ENCODE measurements at regions not wholly inside any gene's neighbourhood (a gene's known extent, or its start where the extent isn't known, plus 50 kb on each side); places are given as distances from the start of the nearest gene placed in this dataset.

DNA sequence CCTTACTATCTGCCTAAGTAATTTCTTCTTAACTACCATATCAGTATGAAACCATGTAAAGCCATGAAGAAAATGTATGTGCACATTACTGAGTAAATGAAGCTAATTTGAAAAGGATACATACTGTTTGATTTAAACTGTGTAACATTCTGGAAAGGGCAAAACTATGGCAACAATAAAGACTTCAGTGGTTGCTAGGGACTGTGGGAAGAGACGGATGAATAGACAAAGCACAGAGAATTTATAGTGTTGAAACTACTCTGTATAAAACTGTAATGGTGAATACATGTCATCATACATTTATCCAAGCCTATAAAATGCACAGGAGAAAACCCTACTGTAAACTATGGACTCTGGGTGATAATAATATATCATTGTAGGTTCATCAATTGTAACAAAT, 1103.7 kb upstream of the EPHA6 start:
- TF ChIP-seq POLR2AphosphoS5 (IDR thresholded peaks at IDR 0.05; ENCODE audit: low read depth, low read length) = no peak
- TF ChIP-seq, protein P1, sequence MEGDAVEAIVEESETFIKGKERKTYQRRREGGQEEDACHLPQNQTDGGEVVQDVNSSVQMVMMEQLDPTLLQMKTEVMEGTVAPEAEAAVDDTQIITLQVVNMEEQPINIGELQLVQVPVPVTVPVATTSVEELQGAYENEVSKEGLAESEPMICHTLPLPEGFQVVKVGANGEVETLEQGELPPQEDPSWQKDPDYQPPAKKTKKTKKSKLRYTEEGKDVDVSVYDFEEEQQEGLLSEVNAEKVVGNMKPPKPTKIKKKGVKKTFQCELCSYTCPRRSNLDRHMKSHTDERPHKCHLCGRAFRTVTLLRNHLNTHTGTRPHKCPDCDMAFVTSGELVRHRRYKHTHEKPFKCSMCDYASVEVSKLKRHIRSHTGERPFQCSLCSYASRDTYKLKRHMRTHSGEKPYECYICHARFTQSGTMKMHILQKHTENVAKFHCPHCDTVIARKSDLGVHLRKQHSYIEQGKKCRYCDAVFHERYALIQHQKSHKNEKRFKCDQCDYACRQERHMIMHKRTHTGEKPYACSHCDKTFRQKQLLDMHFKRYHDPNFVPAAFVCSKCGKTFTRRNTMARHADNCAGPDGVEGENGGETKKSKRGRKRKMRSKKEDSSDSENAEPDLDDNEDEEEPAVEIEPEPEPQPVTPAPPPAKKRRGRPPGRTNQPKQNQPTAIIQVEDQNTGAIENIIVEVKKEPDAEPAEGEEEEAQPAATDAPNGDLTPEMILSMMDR (IDR thresholded peaks at IDR 0.05 in 2 of 3, conservative IDR thresholded peaks at IDR 0.05 in 1 of 3; ENCODE audit: borderline replicate concordance in 1 of 3, insufficient read depth in 1 of 3, low read depth in 2 of 3, low read length in 2 of 3) = no peak
- no peak for TF ChIP-seq EZH2 (IDR thresholded peaks at IDR 0.05)
- TF ChIP-seq, protein P2, sequence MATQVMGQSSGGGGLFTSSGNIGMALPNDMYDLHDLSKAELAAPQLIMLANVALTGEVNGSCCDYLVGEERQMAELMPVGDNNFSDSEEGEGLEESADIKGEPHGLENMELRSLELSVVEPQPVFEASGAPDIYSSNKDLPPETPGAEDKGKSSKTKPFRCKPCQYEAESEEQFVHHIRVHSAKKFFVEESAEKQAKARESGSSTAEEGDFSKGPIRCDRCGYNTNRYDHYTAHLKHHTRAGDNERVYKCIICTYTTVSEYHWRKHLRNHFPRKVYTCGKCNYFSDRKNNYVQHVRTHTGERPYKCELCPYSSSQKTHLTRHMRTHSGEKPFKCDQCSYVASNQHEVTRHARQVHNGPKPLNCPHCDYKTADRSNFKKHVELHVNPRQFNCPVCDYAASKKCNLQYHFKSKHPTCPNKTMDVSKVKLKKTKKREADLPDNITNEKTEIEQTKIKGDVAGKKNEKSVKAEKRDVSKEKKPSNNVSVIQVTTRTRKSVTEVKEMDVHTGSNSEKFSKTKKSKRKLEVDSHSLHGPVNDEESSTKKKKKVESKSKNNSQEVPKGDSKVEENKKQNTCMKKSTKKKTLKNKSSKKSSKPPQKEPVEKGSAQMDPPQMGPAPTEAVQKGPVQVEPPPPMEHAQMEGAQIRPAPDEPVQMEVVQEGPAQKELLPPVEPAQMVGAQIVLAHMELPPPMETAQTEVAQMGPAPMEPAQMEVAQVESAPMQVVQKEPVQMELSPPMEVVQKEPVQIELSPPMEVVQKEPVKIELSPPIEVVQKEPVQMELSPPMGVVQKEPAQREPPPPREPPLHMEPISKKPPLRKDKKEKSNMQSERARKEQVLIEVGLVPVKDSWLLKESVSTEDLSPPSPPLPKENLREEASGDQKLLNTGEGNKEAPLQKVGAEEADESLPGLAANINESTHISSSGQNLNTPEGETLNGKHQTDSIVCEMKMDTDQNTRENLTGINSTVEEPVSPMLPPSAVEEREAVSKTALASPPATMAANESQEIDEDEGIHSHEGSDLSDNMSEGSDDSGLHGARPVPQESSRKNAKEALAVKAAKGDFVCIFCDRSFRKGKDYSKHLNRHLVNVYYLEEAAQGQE (IDR thresholded peaks at IDR 0.05; ENCODE audit: low read depth) = no peak
- no peak for TF ChIP-seq POLR2A (IDR thresholded peaks at IDR 0.05; ENCODE audit: borderline replicate concordance, extremely low read depth, insufficient read depth, insufficient read length)
